Islet of Langerhans (tissue), 1 donor: ENCODE measurements at regions not wholly inside any gene's neighbourhood (a gene's known extent, or its start where the extent isn't known, plus 50 kb on each side); places are given as distances from the start of the nearest gene placed in this dataset.

Experiments used
- FAIRE-seq: peaks from one replicate; lab custom pipeline; 2011; peaks lifted over from hg19 to GRCh38; lab: Jason Lieb, UNC

GRCh38 chr4:135834471-135834870 is 1632.9 kb upstream of the PABPC4L start:
- FAIRE-seq = no peak

- FAIRE-seq = no peak
These were observed 1631.9 kb upstream of the PABPC4L start for GRCh38 chr4:135833529-135833928.

- no peak for FAIRE-seq
These were observed 1623.2 kb upstream of the PABPC4L start for GRCh38 chr4:135824759-135825296.

DNA sequence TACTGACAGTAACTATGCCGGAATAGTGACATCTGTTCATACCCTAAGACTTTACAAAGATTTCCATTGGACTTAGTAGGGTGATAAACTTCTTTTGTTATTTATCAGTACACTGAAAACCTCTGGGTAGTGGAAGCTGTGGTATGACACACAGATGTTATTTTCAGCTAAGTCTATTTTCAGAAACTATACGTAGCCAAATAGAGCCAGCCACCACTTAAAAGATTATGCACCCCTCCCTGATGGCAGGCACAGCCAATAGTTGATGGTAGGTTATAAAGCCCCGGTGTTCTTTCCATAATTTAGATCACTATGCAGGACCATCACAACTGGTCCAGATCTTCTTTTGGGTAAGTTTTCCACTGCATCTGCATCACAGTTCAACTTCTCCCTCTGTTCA is 1603.2 kb upstream of the PABPC4L start:
- FAIRE-seq = no peak

DNA sequence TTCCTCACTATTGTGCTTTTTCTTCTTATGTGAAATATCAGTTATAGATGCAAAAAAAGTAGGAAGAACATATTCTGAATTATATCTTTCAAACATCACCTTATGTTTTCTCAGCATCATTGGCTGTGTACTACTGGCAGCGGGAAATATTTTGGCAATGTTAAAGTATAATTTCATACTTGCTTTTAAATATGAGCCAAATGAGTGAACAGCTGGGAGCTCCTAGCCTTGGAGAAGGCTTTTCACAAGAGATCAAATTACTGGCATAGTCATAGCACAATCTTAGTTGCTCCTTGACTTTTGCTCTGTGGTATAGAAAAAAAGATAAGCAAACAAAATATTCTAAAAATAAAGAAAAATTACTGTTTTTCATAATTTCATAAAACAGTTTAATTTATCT is 1575.8 kb upstream of the PABPC4L start:
- FAIRE-seq = no peak

GRCh38 chr4:135775909-135776308 is 1574.3 kb upstream of the PABPC4L start:
- FAIRE-seq = no peak

GRCh38 chr4:135770505-135770904 is 1568.9 kb upstream of the PABPC4L start:
- FAIRE-seq = no peak

DNA sequence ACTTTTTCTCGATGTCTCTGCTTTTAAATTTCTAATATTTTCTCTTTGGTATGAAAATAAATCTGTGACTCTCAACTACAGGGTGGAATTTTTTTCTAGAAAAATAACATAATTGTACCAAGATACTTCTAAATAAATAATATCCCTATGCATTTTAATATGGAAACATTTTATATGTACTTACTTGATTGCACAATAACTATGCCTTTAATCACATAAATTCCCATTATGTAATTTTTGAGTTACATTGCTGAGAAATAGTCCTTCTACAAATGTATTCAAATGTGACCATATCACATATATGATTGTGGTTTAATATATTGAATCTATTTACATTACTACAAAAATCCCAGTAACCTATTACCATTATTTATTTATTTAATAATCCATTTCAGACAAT is 1543.3 kb upstream of the PABPC4L start:
- no peak for FAIRE-seq

- FAIRE-seq = no peak
These were observed 1540.0 kb upstream of the PABPC4L start for GRCh38 chr4:135741583-135741982.

DNA sequence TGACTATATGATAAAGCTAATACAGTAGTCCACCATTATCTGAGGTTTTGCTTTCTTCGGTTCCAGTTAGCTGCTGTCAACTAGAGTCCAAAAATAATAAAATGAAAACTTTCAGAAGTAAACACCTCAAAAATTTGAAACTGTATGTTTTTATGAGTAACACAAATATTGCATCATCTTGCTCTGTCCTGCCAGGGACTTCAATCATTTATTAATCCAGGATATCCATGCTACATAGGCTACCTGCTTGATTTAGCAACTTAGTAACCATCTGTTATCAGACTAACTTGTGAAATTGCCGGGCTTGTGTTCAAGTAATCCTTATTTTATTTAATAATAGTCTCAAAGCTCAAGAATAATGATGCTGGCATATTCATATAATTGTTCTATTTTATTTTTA is 1537.8 kb upstream of the PABPC4L start:
- FAIRE-seq = no peak

- FAIRE-seq = no peak
These were observed 1533.9 kb upstream of the PABPC4L start for GRCh38 chr4:135735512-135735911.

GRCh38 chr4:135732448-135732847 is 1530.9 kb upstream of the PABPC4L start:
- no peak for FAIRE-seq

DNA sequence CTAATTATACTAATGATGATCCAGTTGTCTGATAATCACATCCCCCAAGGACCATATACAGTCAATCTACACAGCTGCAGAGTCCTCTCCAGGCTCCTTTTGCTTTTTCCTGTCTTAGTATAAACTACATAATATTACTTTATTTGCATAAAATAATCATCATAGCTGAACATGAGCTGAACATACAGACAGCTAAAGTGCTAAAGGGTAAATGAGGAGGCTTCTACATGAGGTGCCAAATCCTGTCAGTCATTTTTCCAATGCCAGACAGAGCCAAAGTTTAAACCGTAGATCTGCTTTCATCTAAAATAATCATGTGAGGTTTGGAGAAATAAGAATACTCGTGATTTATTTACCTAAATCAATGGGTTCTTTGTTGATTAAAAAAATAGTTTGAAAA is 1530.1 kb upstream of the PABPC4L start:
- FAIRE-seq = no peak

GRCh38 chr4:135724421-135724820 is 1522.8 kb upstream of the PABPC4L start:
- no peak for FAIRE-seq

DNA sequence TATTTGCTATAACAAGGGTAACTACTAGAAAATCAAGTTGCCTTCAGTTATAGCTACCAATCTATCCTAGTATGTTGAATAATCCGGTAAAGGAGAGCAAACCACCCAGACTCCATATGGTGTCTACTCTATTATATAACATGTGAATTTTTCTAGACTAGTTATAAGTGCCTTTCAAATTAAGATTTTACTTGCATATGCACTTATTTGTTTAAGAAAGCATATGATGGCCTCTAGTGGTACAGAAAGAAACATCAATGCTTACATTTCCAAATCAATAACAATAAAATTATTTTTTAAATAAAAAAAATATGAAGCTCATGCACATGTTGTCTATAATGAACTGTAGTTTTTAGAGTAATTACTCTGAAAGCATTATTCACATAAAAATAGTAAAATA is 1516.4 kb upstream of the PABPC4L start:
- FAIRE-seq = no peak

DNA sequence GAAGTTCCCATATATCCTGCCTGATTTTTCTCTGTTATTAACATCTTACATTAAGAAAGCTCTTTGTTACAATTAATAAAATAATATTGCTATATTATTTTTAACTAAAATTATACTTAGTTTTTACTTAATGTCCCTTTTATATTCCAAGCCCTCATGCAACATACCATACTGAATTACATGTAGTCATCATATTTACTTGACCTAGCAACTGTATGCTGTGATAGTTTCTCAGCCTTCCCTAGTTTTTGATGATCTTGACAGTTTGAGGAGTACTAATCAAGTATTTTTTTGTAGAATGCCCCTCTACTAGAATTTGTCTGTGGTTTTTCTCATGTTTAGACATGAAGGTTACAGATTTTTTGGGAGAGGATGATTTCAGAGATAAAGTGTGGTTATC is 1503.8 kb upstream of the PABPC4L start:
- FAIRE-seq = no peak

DNA sequence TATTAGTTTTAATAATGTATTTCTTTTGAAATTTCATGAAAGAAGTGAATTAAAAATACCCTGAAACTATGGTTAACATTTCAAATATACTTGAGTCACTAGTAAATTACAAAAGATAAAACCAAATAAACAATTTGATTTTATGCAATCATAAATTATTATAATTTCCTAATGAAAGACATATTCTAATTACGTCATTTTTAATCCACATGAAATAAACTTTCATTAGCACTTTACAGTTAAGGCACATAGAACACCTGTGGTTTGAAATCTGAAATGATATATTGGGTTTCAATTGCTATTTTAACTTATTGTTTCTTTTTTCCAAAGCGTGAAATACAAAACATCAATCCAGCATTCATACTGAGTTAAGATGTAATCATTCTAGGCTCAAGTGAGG is 1492.5 kb upstream of the PABPC4L start:
- no peak for FAIRE-seq

DNA sequence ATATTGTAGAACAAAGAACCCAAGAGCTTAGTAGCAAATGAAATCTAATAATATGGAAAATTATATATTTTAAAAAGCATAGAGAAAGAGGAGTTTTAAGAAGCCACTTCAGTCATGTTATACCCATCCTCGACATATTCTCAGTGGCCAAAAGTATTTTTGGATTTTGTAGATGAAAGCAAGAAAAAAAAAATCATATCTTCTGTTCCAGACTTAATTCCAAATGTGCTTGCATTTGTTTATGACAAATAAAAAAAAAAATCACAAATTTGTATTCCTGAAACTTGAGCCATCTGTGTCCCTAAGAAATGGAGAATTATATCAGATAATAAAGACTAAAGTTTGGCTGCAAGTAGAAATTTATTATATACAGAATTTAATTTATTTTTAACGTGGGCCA is 1482.4 kb upstream of the PABPC4L start:
- no peak for FAIRE-seq

GRCh38 chr4:135672202-135672601 is 1470.6 kb upstream of the PABPC4L start:
- FAIRE-seq = no peak

DNA sequence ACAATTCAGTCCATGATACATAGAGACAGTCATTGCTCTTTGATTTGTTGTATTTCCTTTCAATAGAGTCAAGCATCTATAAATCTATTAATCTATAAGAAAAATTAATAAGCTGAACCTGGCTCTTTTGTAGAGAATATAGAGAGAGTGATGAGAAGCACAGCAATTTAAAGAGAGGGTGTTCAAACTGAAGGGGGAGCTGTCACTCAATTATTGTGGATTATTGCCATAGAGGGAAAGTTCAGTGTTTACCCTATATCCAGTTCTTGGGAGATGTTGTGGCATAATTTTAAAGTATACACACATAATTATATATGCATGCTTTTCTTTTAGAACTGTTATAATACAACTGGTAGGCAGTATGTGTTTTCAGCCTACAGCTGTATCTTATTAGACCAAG is 1469.0 kb upstream of the PABPC4L start:
- no peak for FAIRE-seq
